Left ventricle myocardium inferior (tissue), 1 donor: ENCODE measurements at regions not wholly inside any gene's neighbourhood (a gene's known extent, or its start where the extent isn't known, plus 50 kb on each side); places are given as distances from the start of the nearest gene placed in this dataset.

Source experiments
- DNase-seq: peaks from one replicate; pipeline ENCODE4 v3.0.0-alpha.2; 2020
- H3K27ac ChIP-seq: fragments of 200-600 bp; replicated peaks from 2 replicates; pipeline ENCODE4 v1.8.0; 2021
- H3K27me3 ChIP-seq: fragments of 200-600 bp; 2 replicates; pipeline ENCODE4 v1.8.0; 2021; ENCODE audit warnings: low read depth
- H3K36me3 ChIP-seq: fragments of 200-600 bp; 2 replicates; pipeline ENCODE4 v1.8.0; 2021
- H3K4me1 ChIP-seq: fragments of 200-600 bp; 2 replicates; pipeline ENCODE4 v1.8.0; 2021
- H3K4me3 ChIP-seq: fragments of 200-600 bp; 2 replicates; pipeline ENCODE4 v1.8.0; 2021; ENCODE audit warnings: mild to moderate bottlenecking, moderate library complexity
- H3K9me3 ChIP-seq: fragments of 200-600 bp; replicated peaks from 2 replicates; pipeline ENCODE4 v1.8.0; 2021
- intact Hi-C: fragments of 100-400 bp; cut with micrococcal nuclease; formaldehyde crosslinking; loops from one replicate; pipeline ENCODE4 v1.11.0; 2022
- TF ChIP-seq, protein P1 (sequence below): fragments of 200-600 bp; IDR thresholded peaks from 2 replicates; pipeline ENCODE4 v1.8.0; 2021; ENCODE audit warnings: antibody characterized with exemption, mild to moderate bottlenecking, borderline replicate concordance
- donor health status: DM: no; HTN: yes; CAD: no; lungs with severe emphysema.

DNA sequence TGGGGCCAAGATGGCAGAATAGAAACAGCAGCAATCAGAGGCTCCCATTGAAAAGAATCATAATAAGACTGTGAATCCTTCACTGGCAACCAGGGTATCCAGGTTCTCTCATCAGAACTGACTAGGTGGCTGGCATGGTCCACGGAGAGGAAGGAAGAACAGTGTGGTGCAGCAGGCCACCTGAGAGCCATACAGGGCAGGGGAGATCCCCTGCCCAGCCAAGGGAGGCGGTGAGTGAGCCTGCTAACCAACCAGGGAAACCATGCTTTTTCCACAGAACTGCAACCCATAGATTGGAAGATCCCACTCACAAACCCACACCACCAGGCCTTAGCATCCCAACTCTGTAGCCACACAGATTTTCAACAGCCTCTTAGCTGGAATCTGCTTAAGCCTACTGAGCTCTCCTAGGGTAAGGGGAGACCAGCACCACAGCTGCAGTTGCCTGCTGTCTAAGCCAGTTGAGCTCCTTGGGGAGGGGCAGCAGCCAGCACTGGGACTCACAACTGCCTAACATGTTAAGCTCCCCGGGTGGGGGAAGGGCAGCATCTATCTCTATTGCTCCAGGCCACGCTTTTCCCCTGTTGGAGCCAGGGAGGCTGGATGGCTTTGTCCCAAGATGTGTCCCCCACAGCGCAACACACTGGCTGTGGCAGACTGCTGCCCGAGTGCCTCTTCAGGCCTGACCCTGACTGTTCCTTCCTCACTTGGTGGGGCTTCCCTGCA, 342.6 kb upstream of the CCDC196 start:
- DNase-seq, result no peak

DNA sequence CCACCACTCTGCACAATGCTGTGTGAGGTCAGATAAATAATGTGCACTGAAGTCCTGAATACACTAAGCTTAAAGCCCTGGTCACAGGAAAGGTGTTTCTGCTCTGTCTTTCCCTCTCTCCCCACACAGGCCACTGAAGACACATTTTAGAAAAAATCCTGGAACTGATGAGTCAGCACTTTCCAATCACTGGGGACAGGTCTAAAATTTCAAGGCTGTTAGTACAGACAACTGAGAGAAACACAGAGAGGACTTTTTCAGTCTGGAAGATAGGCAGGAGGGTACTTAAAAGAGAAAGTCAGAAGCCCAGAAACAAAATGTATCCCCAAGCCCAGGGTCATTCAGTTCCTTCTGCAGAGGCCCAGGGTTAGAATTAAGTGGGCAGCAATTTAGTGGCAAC, 333.9 kb upstream of the CCDC196 start:
- TF ChIP-seq, protein P1, sequence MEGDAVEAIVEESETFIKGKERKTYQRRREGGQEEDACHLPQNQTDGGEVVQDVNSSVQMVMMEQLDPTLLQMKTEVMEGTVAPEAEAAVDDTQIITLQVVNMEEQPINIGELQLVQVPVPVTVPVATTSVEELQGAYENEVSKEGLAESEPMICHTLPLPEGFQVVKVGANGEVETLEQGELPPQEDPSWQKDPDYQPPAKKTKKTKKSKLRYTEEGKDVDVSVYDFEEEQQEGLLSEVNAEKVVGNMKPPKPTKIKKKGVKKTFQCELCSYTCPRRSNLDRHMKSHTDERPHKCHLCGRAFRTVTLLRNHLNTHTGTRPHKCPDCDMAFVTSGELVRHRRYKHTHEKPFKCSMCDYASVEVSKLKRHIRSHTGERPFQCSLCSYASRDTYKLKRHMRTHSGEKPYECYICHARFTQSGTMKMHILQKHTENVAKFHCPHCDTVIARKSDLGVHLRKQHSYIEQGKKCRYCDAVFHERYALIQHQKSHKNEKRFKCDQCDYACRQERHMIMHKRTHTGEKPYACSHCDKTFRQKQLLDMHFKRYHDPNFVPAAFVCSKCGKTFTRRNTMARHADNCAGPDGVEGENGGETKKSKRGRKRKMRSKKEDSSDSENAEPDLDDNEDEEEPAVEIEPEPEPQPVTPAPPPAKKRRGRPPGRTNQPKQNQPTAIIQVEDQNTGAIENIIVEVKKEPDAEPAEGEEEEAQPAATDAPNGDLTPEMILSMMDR, result no peak
- no peaks in the 10 kb centered on the region for H3K36me3 ChIP-seq
- H3K27ac ChIP-seq, result no peak overlapping the region
- no peak for DNase-seq
- intact Hi-C loops, result no loop called here
- H3K9me3 ChIP-seq, result peaks cover 24% of the 10 kb centered on the region
- no peaks in the 10 kb centered on the region for H3K4me1 ChIP-seq
- no peak overlapping the region for H3K4me3 ChIP-seq
- no peaks in the 10 kb centered on the region for H3K27me3 ChIP-seq

More for the DNA sequence above, 342.6 kb upstream of the CCDC196 start:
- peaks cover 12% of the 10 kb centered on the region for H3K9me3 ChIP-seq
- H3K4me1 ChIP-seq, result peaks cover 14% of the 10 kb centered on the region
- no peak overlapping the region for H3K4me3 ChIP-seq
- H3K36me3 ChIP-seq, result no peaks in the 10 kb centered on the region
- intact Hi-C loops, result no loop called here
- H3K27me3 ChIP-seq, result no peaks in the 10 kb centered on the region
- TF ChIP-seq, protein P1, result no peak
- no peak overlapping the region for H3K27ac ChIP-seq

DNA sequence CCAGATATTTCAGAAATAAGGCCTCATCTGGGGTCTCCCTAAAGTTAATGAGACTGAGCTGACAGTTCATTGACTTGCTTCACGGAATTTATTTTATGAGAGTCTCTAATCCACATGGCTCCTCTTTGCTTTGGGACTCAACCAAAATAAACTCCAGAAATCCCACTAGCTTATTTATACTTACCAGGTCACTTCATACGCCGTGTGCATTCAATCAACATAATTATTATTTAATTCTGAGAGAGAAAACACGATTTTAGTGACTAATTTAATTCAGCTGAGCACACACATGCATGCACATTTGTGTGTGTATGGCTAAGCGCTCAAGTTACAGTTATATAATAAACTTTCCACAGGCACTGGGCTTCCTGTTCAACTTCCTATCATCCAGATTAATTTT, 333.4 kb upstream of the CCDC196 start:
- no peak overlapping the region for H3K27ac ChIP-seq
- no peak overlapping the region for H3K4me3 ChIP-seq
- TF ChIP-seq, protein P1, result no peak
- intact Hi-C loops, result no loop called here
- no peak for DNase-seq
- no peaks in the 10 kb centered on the region for H3K4me1 ChIP-seq
- H3K36me3 ChIP-seq, result no peaks in the 10 kb centered on the region
- no peaks in the 10 kb centered on the region for H3K27me3 ChIP-seq
- peaks cover 24% of the 10 kb centered on the region for H3K9me3 ChIP-seq

DNA sequence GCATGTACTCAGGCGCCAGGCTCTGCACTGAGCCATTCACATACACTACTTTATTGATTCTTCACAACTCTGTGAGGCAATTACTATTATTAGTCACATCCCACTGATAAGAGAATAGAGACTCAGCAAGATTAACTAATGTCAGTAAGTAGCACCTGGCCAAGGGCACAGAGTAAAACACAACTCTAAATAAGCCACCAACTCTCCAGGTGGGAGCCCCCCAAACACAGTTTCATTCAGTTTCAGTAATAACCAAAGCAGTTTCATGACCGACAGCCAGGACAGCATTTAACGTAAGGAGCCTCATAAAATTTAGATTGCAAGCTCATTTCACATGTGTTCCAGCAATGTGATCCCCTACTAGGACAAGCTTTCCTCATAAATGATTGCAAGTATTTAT, 323.1 kb upstream of the CCDC196 start:
- Histone ChIP-seq H3K4me1 (no peaks in the 10 kb centered on the region), H3K4me3 (no peak overlapping the region), H3K27ac (no peak overlapping the region), H3K9me3 (no peaks in the 10 kb centered on the region), H3K36me3 (no peaks in the 10 kb centered on the region), H3K27me3 (no peaks in the 10 kb centered on the region)
- TF ChIP-seq, protein P1, result no peak
- no peak for DNase-seq
- intact Hi-C loops, result no loop called here

DNA sequence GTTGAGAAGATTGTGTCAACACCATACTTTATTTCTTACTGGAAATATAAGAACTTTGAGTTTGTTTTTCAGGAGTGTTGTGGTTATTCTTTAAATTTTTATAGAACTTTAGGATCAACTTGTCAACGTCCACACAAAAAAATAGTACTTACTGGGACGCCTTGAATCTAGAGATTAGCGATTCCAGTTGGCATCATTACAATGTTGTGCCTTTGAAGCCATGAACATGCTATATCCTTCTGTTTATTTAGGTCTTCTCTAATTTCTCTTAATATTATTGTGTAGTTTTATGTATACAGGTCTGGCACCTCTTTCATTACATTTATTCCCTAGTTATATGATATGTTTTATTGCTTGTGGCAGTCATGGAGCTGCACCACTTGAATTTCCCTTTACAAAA, 320.8 kb upstream of the CCDC196 start:
- H3K9me3 ChIP-seq, result no peaks in the 10 kb centered on the region
- TF ChIP-seq, protein P1, result no peak
- H3K4me3 ChIP-seq, result no peak overlapping the region
- no peak overlapping the region for H3K27ac ChIP-seq
- no peaks in the 10 kb centered on the region for H3K36me3 ChIP-seq
- intact Hi-C loops, result no loop called here
- no peaks in the 10 kb centered on the region for H3K27me3 ChIP-seq
- DNase-seq, result no peak
- H3K4me1 ChIP-seq, result no peaks in the 10 kb centered on the region
